ENCODE measurements at regions not wholly inside any gene's neighbourhood (a gene's known extent, or its start where the extent isn't known, plus 50 kb on each side); places are given as distances from the start of the nearest gene placed in this dataset.

- in situ Hi-C loops (cut with MboI; ENCODE audit: low sequenced_read_pairs), result loop anchor here (25.0 kb wide), 2 partner anchors 482 to 882 kb away; no protein-coding TSS in a partner anchor
- Histone ChIP-seq H3K4me3 (no peak overlapping the region), H3K4me1 (no peaks in the 10 kb centered on the region), H3K27me3 (ENCODE audit: low read depth) (peaks cover 17% of the 10 kb centered on the region), H3K36me3 (replicated peaks) (no peaks in the 10 kb centered on the region), H3K9me3 (no peaks in the 10 kb centered on the region)
- DNase-seq (ENCODE audit: low spot score in 2 of 2), result no peak
These were observed 54.4 kb upstream of the CPHXL start for GRCh38 chr16:75780669-75781068.

DNA sequence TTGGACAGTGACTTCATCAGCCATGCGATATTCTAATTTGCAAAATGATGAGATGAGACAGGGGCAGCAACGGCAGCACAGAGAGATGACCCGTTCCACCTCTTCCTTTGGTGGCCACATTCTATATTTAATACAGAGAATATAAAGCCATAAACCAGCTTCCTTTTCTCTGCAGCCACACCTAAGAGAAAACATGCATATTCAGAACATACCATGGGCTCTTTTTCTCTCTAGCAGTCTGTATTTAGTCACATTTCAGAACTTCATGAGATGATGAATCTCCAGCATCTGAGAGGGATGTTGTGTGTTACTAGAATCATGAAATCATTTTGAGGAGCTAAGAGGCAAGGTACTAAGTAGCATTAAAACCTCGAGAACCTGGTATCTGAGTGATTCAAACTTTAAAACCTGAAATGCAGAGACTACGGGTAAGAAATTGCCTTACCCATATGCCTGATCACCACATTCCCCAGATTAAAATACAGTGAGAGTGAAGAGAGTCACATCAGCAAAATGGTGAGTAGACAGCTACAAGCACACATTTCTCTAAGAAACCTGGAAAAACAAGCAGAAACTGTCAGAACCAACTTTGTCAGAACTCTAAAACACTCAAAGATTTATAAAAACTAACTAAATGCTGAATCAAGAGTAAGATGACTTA, 55.5 kb upstream of the CPHXL start:
- Histone ChIP-seq H3K4me3 (no peak overlapping the region), H3K4me1 (no peaks in the 10 kb centered on the region), H3K36me3 (replicated peaks) (no peaks in the 10 kb centered on the region), H3K27me3 (ENCODE audit: low read depth) (peaks cover 17% of the 10 kb centered on the region), H3K9me3 (no peaks in the 10 kb centered on the region)
- no peak for DNase-seq (ENCODE audit: low spot score in 2 of 2)
- in situ Hi-C loops (cut with MboI; ENCODE audit: low sequenced_read_pairs), result loop anchor here (25.0 kb wide), 2 partner anchors 480 to 880 kb away; no protein-coding TSS in a partner anchor

DNA sequence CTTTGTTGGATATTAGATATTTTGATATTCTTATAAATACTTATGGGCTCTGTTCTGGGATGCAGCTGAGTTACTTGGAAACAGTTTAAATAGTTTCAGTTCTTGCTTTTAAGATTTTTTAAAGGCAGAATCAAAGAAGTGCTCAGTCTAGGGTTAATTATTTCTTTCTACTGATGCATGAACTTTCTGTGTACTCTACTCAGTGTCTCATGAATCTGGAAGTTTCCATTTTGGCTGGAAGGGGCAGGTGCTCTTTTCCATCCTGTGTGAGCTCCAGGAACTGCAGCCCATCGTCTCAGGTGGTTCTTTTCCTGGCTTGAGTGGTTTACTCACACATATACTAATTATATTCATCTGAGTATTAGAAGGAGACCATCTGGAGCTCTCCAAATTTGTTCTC, 61.1 kb upstream of the CPHXL start:
- H3K36me3 ChIP-seq (replicated peaks), result no peaks in the 10 kb centered on the region
- no peak overlapping the region for H3K4me3 ChIP-seq
- no peaks in the 10 kb centered on the region for H3K4me1 ChIP-seq
- H3K9me3 ChIP-seq, result no peaks in the 10 kb centered on the region
- in situ Hi-C loops (cut with MboI; ENCODE audit: low sequenced_read_pairs), result loop anchor here (25.0 kb wide), 2 partner anchors 475 to 875 kb away; no protein-coding TSS in a partner anchor
- no peak for DNase-seq (ENCODE audit: low spot score in 2 of 2)
- H3K27me3 ChIP-seq (ENCODE audit: low read depth), result peaks cover 10% of the 10 kb centered on the region; the same call in 1 of the 2 replicates

DNA sequence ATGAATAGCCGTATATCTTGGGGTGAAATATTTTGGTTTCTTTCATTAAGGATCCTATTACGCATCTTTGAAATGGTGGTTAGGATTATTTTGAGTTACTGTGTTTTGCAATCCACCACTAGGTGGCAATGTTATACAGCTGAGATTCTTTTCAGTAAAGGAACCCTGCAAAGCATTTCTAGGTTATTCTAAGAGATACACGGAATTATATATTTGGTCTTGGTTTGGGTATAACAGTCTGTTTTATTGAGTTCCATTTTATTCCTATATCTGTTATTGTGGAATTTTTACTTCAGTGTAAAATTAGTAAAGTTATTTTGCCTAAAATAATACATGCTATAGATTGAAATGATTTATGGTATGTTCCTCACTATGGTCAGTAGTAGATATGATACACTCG, 62.9 kb upstream of the CPHXL start:
- peak; percentile 34 to 65 for DNase-seq (ENCODE audit: low spot score in 2 of 2)
- H3K4me3 ChIP-seq, result no peak overlapping the region
- peaks cover under 1% of the 10 kb centered on the region; the same call in 1 of the 2 replicates for H3K27me3 ChIP-seq (ENCODE audit: low read depth)
- H3K4me1 ChIP-seq, result no peaks in the 10 kb centered on the region
- in situ Hi-C loops (cut with MboI; ENCODE audit: low sequenced_read_pairs), result loop anchor here (25.0 kb wide), 2 partner anchors 473 to 873 kb away; no protein-coding TSS in a partner anchor
- H3K36me3 ChIP-seq (replicated peaks), result no peaks in the 10 kb centered on the region
- no peaks in the 10 kb centered on the region for H3K9me3 ChIP-seq

- no peaks in the 10 kb centered on the region for H3K4me1 ChIP-seq
- in situ Hi-C loops (cut with MboI; ENCODE audit: low sequenced_read_pairs), result loop anchor here (10.0 to 25.0 kb wide), 3 partner anchors 469 to 1382 kb away; no protein-coding TSS in a partner anchor
These were observed 66.6 kb upstream of the CPHXL start for GRCh38 chr16:75792771-75793492.

DNA sequence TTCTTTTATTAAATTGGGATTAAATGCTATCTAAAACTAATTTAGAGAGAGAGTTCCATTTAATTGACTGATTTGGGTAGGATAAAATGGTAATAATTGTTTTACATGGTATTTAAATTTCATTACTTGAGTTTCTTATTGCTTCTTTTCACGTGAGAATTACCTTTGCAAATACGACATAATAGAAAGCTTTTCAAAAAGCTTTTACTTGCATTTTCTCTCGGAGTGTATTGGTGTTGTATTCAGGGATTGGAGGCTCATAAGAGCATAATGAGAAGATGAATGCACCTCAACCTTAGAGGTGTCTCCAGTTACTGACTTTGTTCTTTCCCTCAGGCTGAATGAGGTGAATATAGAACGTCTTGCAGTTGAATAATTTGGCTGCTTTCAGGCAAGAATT, 67.4 kb upstream of the CPHXL start:
- H3K4me1 ChIP-seq, result no peaks in the 10 kb centered on the region
- no peak for DNase-seq (ENCODE audit: low spot score in 2 of 2)
- H3K36me3 ChIP-seq (replicated peaks), result no peaks in the 10 kb centered on the region
- H3K9me3 ChIP-seq, result no peaks in the 10 kb centered on the region
- H3K4me3 ChIP-seq, result no peak overlapping the region
- H3K27me3 ChIP-seq (ENCODE audit: low read depth), result no peaks in the 10 kb centered on the region
- in situ Hi-C loops (cut with MboI; ENCODE audit: low sequenced_read_pairs), result loop anchor here (10.0 to 25.0 kb wide), 3 partner anchors 469 to 1381 kb away; no protein-coding TSS in a partner anchor

More at GRCh38 chr16:75792771-75793492, 66.6 kb upstream of the CPHXL start:
- no peaks in the 10 kb centered on the region for H3K9me3 ChIP-seq
- H3K27me3 ChIP-seq (ENCODE audit: low read depth), result no peaks in the 10 kb centered on the region
- no peak overlapping the region for H3K4me3 ChIP-seq
- no peak for DNase-seq (ENCODE audit: low spot score in 2 of 2)
- no peaks in the 10 kb centered on the region for H3K36me3 ChIP-seq (replicated peaks)

DNA sequence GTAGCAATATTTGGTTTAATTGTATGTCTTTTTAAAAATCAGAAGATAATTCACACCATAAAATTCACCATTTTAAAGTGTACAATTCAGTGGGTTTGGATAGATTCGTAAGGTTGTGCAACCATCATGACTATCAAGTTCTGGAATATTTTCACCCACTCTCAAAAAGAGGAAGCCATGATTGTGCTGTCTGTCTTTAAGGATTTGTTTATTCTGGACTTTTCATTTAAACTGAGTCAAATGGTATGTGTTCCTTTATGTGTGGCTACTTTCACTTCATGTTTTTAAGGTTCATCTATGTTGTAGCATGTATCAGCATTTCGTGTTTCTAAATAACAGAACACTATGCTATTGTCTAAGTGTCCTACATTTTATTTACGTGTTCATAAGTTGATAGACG, 68.1 kb upstream of the CPHXL start:
- Histone ChIP-seq H3K27me3 (ENCODE audit: low read depth) (no peaks in the 10 kb centered on the region), H3K4me3 (no peak overlapping the region), H3K36me3 (replicated peaks) (no peaks in the 10 kb centered on the region), H3K4me1 (no peaks in the 10 kb centered on the region), H3K9me3 (no peaks in the 10 kb centered on the region)
- no peak for DNase-seq (ENCODE audit: low spot score in 2 of 2)
- in situ Hi-C loops (cut with MboI; ENCODE audit: low sequenced_read_pairs), result loop anchor here (10.0 to 25.0 kb wide), 3 partner anchors 468 to 1380 kb away; no protein-coding TSS in a partner anchor

- no peak for DNase-seq (ENCODE audit: low spot score in 2 of 2)
- in situ Hi-C loops (cut with MboI; ENCODE audit: low sequenced_read_pairs), result loop anchor here (10.0 to 25.0 kb wide), 3 partner anchors 464 to 1376 kb away; no protein-coding TSS in a partner anchor
- no peak overlapping the region for H3K4me3 ChIP-seq
These were observed 72.4 kb upstream of the CPHXL start for GRCh38 chr16:75798714-75799113.

DNA sequence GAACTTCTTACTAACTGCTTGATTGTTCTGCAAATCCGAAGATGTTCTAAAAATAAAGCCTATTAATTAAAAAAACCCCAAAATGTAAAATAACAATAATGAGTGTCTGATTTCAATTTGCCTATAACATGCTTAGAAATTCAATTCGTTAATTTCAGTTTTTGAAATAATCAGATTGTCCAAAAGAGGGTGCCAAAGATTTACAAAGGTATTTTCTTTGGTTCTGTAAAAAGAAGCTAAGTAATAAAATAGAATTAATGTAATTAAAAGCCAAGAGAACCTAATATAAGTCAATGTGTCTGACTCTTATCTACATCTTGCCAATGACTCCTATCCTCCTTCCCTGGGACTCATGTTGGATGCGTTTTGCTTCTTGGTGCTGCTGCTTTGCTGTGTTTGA, 75.0 kb upstream of the CPHXL start:
- H3K36me3 ChIP-seq (replicated peaks), result no peaks in the 10 kb centered on the region
- no peaks in the 10 kb centered on the region for H3K4me1 ChIP-seq
- no peaks in the 10 kb centered on the region for H3K9me3 ChIP-seq
- in situ Hi-C loops (cut with MboI; ENCODE audit: low sequenced_read_pairs), result no loop called here
- no peaks in the 10 kb centered on the region for H3K27me3 ChIP-seq (ENCODE audit: low read depth)
- no peak overlapping the region for H3K4me3 ChIP-seq
- DNase-seq (ENCODE audit: low spot score in 2 of 2), result no peak

More at GRCh38 chr16:75798714-75799113, 72.4 kb upstream of the CPHXL start:
- no peaks in the 10 kb centered on the region for H3K36me3 ChIP-seq (replicated peaks)
- no peaks in the 10 kb centered on the region for H3K27me3 ChIP-seq (ENCODE audit: low read depth)
- H3K4me1 ChIP-seq, result no peaks in the 10 kb centered on the region
- H3K9me3 ChIP-seq, result no peaks in the 10 kb centered on the region

DNA sequence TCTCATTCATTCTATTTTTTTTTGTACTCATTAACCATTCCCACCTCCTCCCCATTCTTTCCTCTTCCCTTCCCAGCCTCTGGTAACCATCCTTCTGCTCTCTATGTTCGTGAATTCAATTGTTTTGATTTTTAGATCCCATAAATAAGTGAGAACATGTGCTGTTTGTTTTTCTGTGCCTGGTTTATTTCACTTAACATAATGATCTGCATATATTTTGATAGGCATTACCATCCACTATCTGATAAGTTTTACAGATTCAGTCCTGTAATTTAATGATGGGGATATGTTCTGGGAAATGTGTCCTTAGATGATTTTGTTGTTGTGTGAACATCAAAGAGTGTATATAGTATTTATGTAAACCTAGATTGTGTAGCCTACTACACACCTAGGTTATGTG, 77.5 kb upstream of the CPHXL start:
- H3K36me3 ChIP-seq (replicated peaks), result no peaks in the 10 kb centered on the region
- no peaks in the 10 kb centered on the region for H3K27me3 ChIP-seq (ENCODE audit: low read depth)
- no peaks in the 10 kb centered on the region for H3K9me3 ChIP-seq
- in situ Hi-C loops (cut with MboI; ENCODE audit: low sequenced_read_pairs), result no loop called here
- no peak overlapping the region for H3K4me3 ChIP-seq
- DNase-seq (ENCODE audit: low spot score in 2 of 2), result no peak
- no peaks in the 10 kb centered on the region for H3K4me1 ChIP-seq

GRCh38 chr16:75804368-75804767, 78.1 kb upstream of the CPHXL start:
- no peak overlapping the region for H3K4me3 ChIP-seq
- H3K9me3 ChIP-seq, result no peaks in the 10 kb centered on the region
- no peak for DNase-seq (ENCODE audit: low spot score in 2 of 2)
- no peaks in the 10 kb centered on the region for H3K4me1 ChIP-seq
- in situ Hi-C loops (cut with MboI; ENCODE audit: low sequenced_read_pairs), result no loop called here
- H3K27me3 ChIP-seq (ENCODE audit: low read depth), result no peaks in the 10 kb centered on the region
- no peaks in the 10 kb centered on the region for H3K36me3 ChIP-seq (replicated peaks)

- Histone ChIP-seq H3K27me3 (ENCODE audit: low read depth) (no peaks in the 10 kb centered on the region), H3K4me3 (no peak overlapping the region), H3K4me1 (no peaks in the 10 kb centered on the region), H3K36me3 (replicated peaks) (no peaks in the 10 kb centered on the region), H3K9me3 (no peaks in the 10 kb centered on the region)
- DNase-seq (ENCODE audit: low spot score in 2 of 2), result peak in 1 of 2 experiments; percentile 11
- in situ Hi-C loops (cut with MboI; ENCODE audit: low sequenced_read_pairs), result no loop called here
These were observed 79.7 kb upstream of the CPHXL start for GRCh38 chr16:75805946-75806345.

DNA sequence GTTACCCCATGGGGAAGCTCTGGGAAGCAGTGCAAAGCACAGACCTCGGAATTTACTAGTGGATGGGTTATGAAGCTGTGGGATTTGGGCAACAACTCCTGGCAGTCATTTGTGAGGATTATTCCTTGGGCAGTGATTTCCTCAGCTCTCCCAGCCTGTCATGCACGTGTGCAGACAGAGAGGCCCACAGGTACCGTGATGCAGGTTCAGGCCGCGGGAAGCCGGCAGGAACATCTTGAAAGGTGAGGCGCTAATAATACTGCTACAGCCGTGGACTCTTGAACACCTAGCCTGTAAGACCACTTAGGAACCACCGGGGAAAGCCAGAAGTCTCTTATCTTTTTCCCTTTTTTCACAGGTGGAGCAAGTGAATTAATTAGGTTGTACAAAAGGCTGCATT, 80.2 kb upstream of the CPHXL start:
- in situ Hi-C loops (cut with MboI; ENCODE audit: low sequenced_read_pairs), result no loop called here
- no peaks in the 10 kb centered on the region for H3K36me3 ChIP-seq (replicated peaks)
- no peak for DNase-seq (ENCODE audit: low spot score in 2 of 2)
- no peak overlapping the region for H3K4me3 ChIP-seq
- no peaks in the 10 kb centered on the region for H3K27me3 ChIP-seq (ENCODE audit: low read depth)
- H3K9me3 ChIP-seq, result no peaks in the 10 kb centered on the region
- no peaks in the 10 kb centered on the region for H3K4me1 ChIP-seq

DNA sequence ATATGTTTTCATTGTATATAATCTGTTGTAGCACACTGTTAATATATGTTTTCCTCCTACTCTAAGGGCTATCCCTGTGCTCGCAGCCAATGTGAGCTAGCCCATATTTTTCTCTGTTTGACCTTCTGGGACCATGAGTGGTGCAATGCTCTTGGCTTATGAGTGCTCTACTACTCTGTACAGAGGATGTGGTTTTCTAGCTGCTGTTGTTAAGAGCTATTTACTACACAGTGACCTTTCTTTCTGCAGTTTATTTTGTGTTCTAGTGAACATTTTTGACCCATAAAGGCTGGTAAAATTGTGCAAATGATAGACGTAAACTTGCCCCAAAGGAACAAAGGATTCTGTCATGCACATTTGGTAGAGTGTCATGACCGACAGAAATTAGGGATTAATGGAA, 84.1 kb upstream of the CPHXL start:
- Histone ChIP-seq H3K4me3 (no peak overlapping the region), H3K36me3 (replicated peaks) (no peaks in the 10 kb centered on the region), H3K4me1 (no peaks in the 10 kb centered on the region), H3K27me3 (ENCODE audit: low read depth) (no peaks in the 10 kb centered on the region), H3K9me3 (no peaks in the 10 kb centered on the region; the same call in 1 of the 2 replicates)
- DNase-seq (ENCODE audit: low spot score in 2 of 2), result no peak
- in situ Hi-C loops (cut with MboI; ENCODE audit: low sequenced_read_pairs), result no loop called here
